Liver (tissue), 3 donors: ENCODE measurements at regions not wholly inside any gene's neighbourhood (a gene's known extent, or its start where the extent isn't known, plus 50 kb on each side); places are given as distances from the start of the nearest gene placed in this dataset.

Experiments used
- ATF3 ChIP-seq: IDR thresholded peaks from 2 replicates; pipeline ENCODE4 v1.6.1; 2016; ENCODE audit warnings: antibody characterized with exemption
- CTCF ChIP-seq: fragments of 150-350 bp; IDR thresholded peaks from 2 replicates; pipeline ENCODE4 v1.5.1; 2017; ENCODE audit warnings: improper control_type of control experiment, low read depth, low read length; ENCODE audit not compliant: missing input control
- EGR1 ChIP-seq, 2 donors: IDR thresholded peaks; 2 replicates each; pipeline ENCODE4 v1.6.1; 2016 to 2018; ENCODE audit warnings: antibody characterized with exemption in 2 of 2, low read depth in 2 of 2
- HNF4A ChIP-seq, 2 donors: conservative IDR thresholded peaks; 2 replicates each; pipeline ENCODE4 v1.6.1; 2016; ENCODE audit warnings: antibody characterized with exemption in 2 of 2, mild to moderate bottlenecking in 2 of 2
- HNF4G ChIP-seq: IDR thresholded peaks from 2 replicates; pipeline ENCODE4 v1.6.1; 2016; ENCODE audit warnings: antibody characterized with exemption
- JUND ChIP-seq, 2 donors: IDR thresholded peaks; 2 replicates each; pipeline ENCODE4 v1.6.1; 2016; ENCODE audit warnings: antibody characterized with exemption in 2 of 2
- MAX ChIP-seq: IDR thresholded peaks from 2 replicates; pipeline ENCODE4 v1.6.1; 2016; ENCODE audit warnings: antibody characterized with exemption
- RAD21 ChIP-seq, 2 donors: IDR thresholded peaks; 2 replicates each; pipeline ENCODE4 v1.6.1; 2016; ENCODE audit warnings: antibody characterized with exemption in 2 of 2, mild to moderate bottlenecking in 2 of 2
- REST ChIP-seq: IDR thresholded peaks from 2 replicates; pipeline ENCODE4 v1.6.1; 2016; ENCODE audit warnings: antibody characterized with exemption, mild to moderate bottlenecking
- SP1 ChIP-seq: IDR thresholded peaks from 2 replicates; pipeline ENCODE4 v1.6.1; 2018; ENCODE audit warnings: antibody characterized with exemption, mild to moderate bottlenecking
- YY1 ChIP-seq: IDR thresholded peaks from 2 replicates; pipeline ENCODE4 v1.6.1; 2016; ENCODE audit warnings: antibody characterized with exemption, mild to moderate bottlenecking
- ZBTB33 ChIP-seq: IDR thresholded peaks from 2 replicates; pipeline ENCODE4 v1.6.1; 2016; ENCODE audit warnings: antibody characterized with exemption
- donor health status: healthy.
- donor health status: healthy.

GRCh38 chr14:58862416-58863160 is 224.8 kb downstream of the DACT1 start:
- no peak for TF ChIP-seq CTCF
- TF ChIP-seq RAD21 (IDR thresholded peaks at IDR 0.05): no peak
- TF ChIP-seq SP1: no peak
- TF ChIP-seq ZBTB33: no peak
- TF ChIP-seq YY1: no peak
- no peak for TF ChIP-seq JUND (IDR thresholded peaks at IDR 0.05)
- no peak for TF ChIP-seq REST
- no peak for TF ChIP-seq ATF3
- no peak for TF ChIP-seq EGR1 (IDR thresholded peaks at IDR 0.05; ENCODE audit: low read depth in 2 of 2)
- TF ChIP-seq MAX: no peak
- no peak for TF ChIP-seq HNF4G
- no peak for TF ChIP-seq HNF4A (conservative IDR thresholded peaks at IDR 0.05)
